C4-2B (cell line): ENCODE measurements at regions not wholly inside any gene's neighbourhood (a gene's known extent, or its start where the extent isn't known, plus 50 kb on each side); places are given as distances from the start of the nearest gene placed in this dataset.

Experiments used
- CTCF ChIP-seq: fragments of 450-650 bp; conservative IDR thresholded peaks from 2 replicates; pipeline ENCODE4 v1.5.1; 2017; ENCODE audit warnings: mild to moderate bottlenecking
- ZFX ChIP-seq: fragments of 450-650 bp; IDR thresholded peaks from 2 replicates; pipeline ENCODE4 v1.6.1; 2017

GRCh38 chr17:5741810-5742209 lies 157.5 kb upstream of the NLRP1 start:
- no peak for TF ChIP-seq CTCF
- no peak for TF ChIP-seq ZFX
